ENCODE measurements at regions not wholly inside any gene's neighbourhood (a gene's known extent, or its start where the extent isn't known, plus 50 kb on each side); places are given as distances from the start of the nearest gene placed in this dataset.

DNA sequence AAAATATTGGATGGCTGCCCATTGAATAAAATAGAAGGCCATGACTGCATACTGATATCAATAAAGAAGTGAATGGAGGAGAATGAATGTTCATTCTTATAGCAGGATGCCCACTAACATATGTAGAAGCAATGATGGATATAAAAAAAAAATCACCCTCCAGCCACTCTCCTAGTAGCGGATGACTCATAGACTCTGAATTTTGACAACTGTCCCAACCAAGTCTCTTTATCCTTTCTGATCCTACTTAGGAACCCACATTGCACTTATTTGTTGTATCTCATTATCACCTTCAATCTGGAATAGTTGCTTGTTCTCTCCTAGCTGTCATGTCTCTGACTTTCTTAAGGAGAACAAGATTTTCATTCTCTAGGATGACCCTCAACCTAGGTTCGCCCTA lies 429.9 kb downstream of the HS3ST3B1 start:
- Histone ChIP-seq H2BK20ac (ENCODE audit: low read length) (no peak overlapping the region), H3K27ac (ENCODE audit: low read depth, low read length) (no peak overlapping the region), H4K5ac (ENCODE audit: insufficient read length, low read depth, low read length) (no peak overlapping the region), H4K8ac (ENCODE audit: extremely low read depth, insufficient read depth, low read length) (no peak overlapping the region), H3K27me3 (replicated peaks in 1 of 4; ENCODE audit: control insufficient read depth in 3 of 4, extremely low read depth in 1 of 4, insufficient read depth in 3 of 4, low read length in 3 of 4) (no peaks in the 10 kb centered on the region), H4K20me1 (replicated peaks in 1 of 2; ENCODE audit: control insufficient read depth in 1 of 2, insufficient read depth in 2 of 2, low read length in 2 of 2) (no peaks in the 10 kb centered on the region), H3K23ac (ENCODE audit: insufficient read length) (no peak overlapping the region), H3K36me3 (ENCODE audit: control insufficient read depth in 2 of 4, insufficient read depth in 4 of 4, low read length in 3 of 4) (no peaks in the 10 kb centered on the region), H3K14ac (ENCODE audit: insufficient read length) (no peak overlapping the region), H3K18ac (ENCODE audit: extremely low read depth, low read length) (no peak overlapping the region), H3K4ac (replicated peaks; ENCODE audit: insufficient read length, low read depth, low read length) (no peak overlapping the region), H3K23me2 (ENCODE audit: low read depth, low read length) (no peaks in the 10 kb centered on the region), H2AK5ac (ENCODE audit: low read depth, low read length) (no peak overlapping the region), H2AFZ (ENCODE audit: low read length) (no peak overlapping the region), H3K4me2 (ENCODE audit: insufficient read depth in 1 of 2, low read depth in 2 of 2, low read length in 2 of 2) (no peak overlapping the region), H3K9ac (replicated peaks in 1 of 4; ENCODE audit: extremely low read depth in 1 of 4, low read depth in 3 of 4, low read length in 3 of 4) (no peak overlapping the region), H2BK12ac (ENCODE audit: low read depth, low read length) (no peak overlapping the region), H3K4me1 (replicated peaks in 1 of 4; ENCODE audit: control insufficient read depth in 3 of 4, insufficient read depth in 4 of 4, low read length in 3 of 4) (no peaks in the 10 kb centered on the region; a peak in 1 of 7 replicates), H3K9me3 (ENCODE audit: insufficient read depth in 2 of 2, low read depth in 1 of 2, low read length in 1 of 2) (no peaks in the 10 kb centered on the region), H4K91ac (replicated peaks; ENCODE audit: insufficient read length, low read length) (no peak overlapping the region), H2BK5ac (ENCODE audit: low read depth, low read length) (no peak overlapping the region), H3K79me2 (ENCODE audit: control insufficient read depth in 1 of 2, insufficient read depth in 2 of 2, low read length in 2 of 2) (no peaks in the 10 kb centered on the region), H2BK15ac (ENCODE audit: low read length) (no peak overlapping the region), H3K4me3 (ENCODE audit: extremely low read depth in 1 of 4, insufficient read depth in 2 of 4, low read depth in 3 of 4, low read length in 4 of 4) (no peak overlapping the region), H2BK120ac (replicated peaks; ENCODE audit: low read depth, low read length) (no peak overlapping the region), H3K79me1 (ENCODE audit: low read depth, low read length) (no peaks in the 10 kb centered on the region), H3K56ac (replicated peaks; ENCODE audit: insufficient read length, low read depth, low read length) (no peak overlapping the region)
- WGBS, 2 experiments (ENCODE audit: extremely low coverage in 1 of 2, insufficient coverage in 1 of 2, insufficient read length in 1 of 2, insufficient replicate concordance in 2 of 2, low coverage in 1 of 2, low lambda C conversion rate in 2 of 2, missing lambda C conversion rate in 1 of 2) = 90% methylated on average over 2 of the region's 2 CpGs; no CpG with 5 or more reads in 1 of the 2 experiments
- no peak for DNase-seq (ENCODE audit: low read depth in 1 of 2, low spot score in 2 of 2)
- no peak for TF ChIP-seq FOSL1 (IDR thresholded peaks at IDR 0.05; ENCODE audit: insufficient read depth, low read depth, low read length)
- TF ChIP-seq TAF7 (optimal IDR thresholded peaks at IDR 0.05; ENCODE audit: borderline replicate concordance, low read depth, low read length) = no peak
- TF ChIP-seq ZNF274 (IDR thresholded peaks at IDR 0.05; ENCODE audit: borderline replicate concordance, extremely low read depth, low read length) = no peak
- TF ChIP-seq SIRT6 (IDR thresholded peaks at IDR 0.05; ENCODE audit: low read length) = no peak
- no peak for TF ChIP-seq CBX5 (IDR thresholded peaks at IDR 0.05; ENCODE audit: low read depth, low read length)
- TF ChIP-seq TBP (IDR thresholded peaks at IDR 0.05; ENCODE audit: low read depth, low read length) = no peak
- TF ChIP-seq RFX5 (IDR thresholded peaks at IDR 0.05; ENCODE audit: borderline replicate concordance, low read depth, low read length) = no peak
- TF ChIP-seq SRF (IDR thresholded peaks at IDR 0.05; ENCODE audit: low read depth, low read length) = no peak
- no peak for TF ChIP-seq BACH1 (IDR thresholded peaks at IDR 0.05; ENCODE audit: low read length)
- no peak for TF ChIP-seq YY1 (IDR thresholded peaks at IDR 0.05; ENCODE audit: low read depth, low read length)
- no peak for TF ChIP-seq MAFK (IDR thresholded peaks at IDR 0.05; ENCODE audit: low read depth, low read length)
- TF ChIP-seq, protein P1, sequence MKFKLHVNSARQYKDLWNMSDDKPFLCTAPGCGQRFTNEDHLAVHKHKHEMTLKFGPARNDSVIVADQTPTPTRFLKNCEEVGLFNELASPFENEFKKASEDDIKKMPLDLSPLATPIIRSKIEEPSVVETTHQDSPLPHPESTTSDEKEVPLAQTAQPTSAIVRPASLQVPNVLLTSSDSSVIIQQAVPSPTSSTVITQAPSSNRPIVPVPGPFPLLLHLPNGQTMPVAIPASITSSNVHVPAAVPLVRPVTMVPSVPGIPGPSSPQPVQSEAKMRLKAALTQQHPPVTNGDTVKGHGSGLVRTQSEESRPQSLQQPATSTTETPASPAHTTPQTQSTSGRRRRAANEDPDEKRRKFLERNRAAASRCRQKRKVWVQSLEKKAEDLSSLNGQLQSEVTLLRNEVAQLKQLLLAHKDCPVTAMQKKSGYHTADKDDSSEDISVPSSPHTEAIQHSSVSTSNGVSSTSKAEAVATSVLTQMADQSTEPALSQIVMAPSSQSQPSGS (IDR thresholded peaks at IDR 0.05; ENCODE audit: low read length) = no peak
- TF ChIP-seq, protein P2, sequence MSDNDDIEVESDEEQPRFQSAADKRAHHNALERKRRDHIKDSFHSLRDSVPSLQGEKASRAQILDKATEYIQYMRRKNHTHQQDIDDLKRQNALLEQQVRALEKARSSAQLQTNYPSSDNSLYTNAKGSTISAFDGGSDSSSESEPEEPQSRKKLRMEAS (IDR thresholded peaks at IDR 0.05) = no peak
- TF ChIP-seq CREB1 (IDR thresholded peaks at IDR 0.05) = no peak
- ChIA-PET CTCF (ENCODE audit: partially characterized antibody) (no interaction called here), POLR2A (ENCODE audit: partially characterized antibody) (interaction anchor here (0.7 kb wide), 1 partner anchor 50 kb away, joined by 3 read pairs; no protein-coding TSS in a partner anchor)
- no peak for FAIRE-seq

All from H1 (cell line).